ENCODE measurements at regions not wholly inside any gene's neighbourhood (a gene's known extent, or its start where the extent isn't known, plus 50 kb on each side); places are given as distances from the start of the nearest gene placed in this dataset.

GRCh38 chr7:22921386-22922086 lies 92.4 kb downstream of the HYCC1 start:
- TF ChIP-seq, protein P1, sequence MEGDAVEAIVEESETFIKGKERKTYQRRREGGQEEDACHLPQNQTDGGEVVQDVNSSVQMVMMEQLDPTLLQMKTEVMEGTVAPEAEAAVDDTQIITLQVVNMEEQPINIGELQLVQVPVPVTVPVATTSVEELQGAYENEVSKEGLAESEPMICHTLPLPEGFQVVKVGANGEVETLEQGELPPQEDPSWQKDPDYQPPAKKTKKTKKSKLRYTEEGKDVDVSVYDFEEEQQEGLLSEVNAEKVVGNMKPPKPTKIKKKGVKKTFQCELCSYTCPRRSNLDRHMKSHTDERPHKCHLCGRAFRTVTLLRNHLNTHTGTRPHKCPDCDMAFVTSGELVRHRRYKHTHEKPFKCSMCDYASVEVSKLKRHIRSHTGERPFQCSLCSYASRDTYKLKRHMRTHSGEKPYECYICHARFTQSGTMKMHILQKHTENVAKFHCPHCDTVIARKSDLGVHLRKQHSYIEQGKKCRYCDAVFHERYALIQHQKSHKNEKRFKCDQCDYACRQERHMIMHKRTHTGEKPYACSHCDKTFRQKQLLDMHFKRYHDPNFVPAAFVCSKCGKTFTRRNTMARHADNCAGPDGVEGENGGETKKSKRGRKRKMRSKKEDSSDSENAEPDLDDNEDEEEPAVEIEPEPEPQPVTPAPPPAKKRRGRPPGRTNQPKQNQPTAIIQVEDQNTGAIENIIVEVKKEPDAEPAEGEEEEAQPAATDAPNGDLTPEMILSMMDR (IDR thresholded peaks at IDR 0.05) = no peak
- no peak for TF ChIP-seq TP53 (CRISPR knock-in tag; IDR thresholded peaks at IDR 0.05)
